ENCODE measurements at regions not wholly inside any gene's neighbourhood (a gene's known extent, or its start where the extent isn't known, plus 50 kb on each side); places are given as distances from the start of the nearest gene placed in this dataset.

DNA sequence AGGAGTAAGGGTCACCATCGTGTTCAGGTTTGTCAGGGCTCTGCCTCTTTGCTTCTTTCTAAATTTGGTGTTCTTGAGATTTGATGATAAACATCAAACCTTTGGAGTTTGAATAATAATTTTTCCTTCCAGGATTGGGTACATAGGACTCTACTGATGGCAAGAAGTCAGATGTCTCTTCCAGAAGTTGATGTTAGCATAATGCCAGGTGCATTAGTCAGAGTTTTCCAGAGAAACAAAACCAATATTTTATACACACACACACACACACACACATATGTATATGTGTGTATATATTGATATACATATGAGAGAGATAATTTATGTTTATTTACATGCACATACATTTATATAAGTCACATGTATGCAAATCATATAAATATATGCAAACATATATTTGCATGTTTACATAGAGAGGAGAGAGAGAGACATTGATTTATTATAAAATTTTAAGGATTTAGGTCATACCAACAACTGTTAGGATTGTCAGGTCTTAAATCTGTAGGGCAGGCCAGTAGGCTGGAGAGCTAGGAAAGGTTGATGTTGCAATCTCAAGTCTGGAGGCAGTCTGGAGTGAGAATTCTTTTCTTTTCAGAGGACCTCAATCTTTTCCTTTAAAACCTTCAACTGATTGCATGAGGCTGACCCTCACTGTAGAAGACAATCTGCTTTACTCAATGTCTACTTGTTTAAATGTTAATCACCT, 199.2 kb downstream of the HLX start:
- H3K27ac Mint-ChIP-seq (ENCODE audit: unreplicated experiment): no peak overlapping the region
- no peak overlapping the region for H3K4me3 Mint-ChIP-seq (ENCODE audit: unreplicated experiment)
- H3K27me3 ChIP-seq (replicated peaks; ENCODE audit: control insufficient read depth, insufficient read depth, low read length): no peaks in the 10 kb centered on the region
- intact Hi-C loops (cut with micrococcal nuclease; ENCODE audit: unreplicated experiment): no loop called here
- ChIA-PET CTCF (no interaction called here), POLR2A (no interaction called here)
- H3K9me3 ChIP-seq: no peaks in the 10 kb centered on the region
- no peaks in the 10 kb centered on the region for H3K4me1 ChIP-seq
- DNase-seq: no peak
- no peak overlapping the region for H3K4me3 ChIP-seq (ENCODE audit: low read depth, low read length)
- no peaks in the 10 kb centered on the region for H3K9me3 Mint-ChIP-seq (ENCODE audit: unreplicated experiment)
- no TSS peak for BruUV-seq (replicated peaks)
- TF ChIP-seq, protein P1, sequence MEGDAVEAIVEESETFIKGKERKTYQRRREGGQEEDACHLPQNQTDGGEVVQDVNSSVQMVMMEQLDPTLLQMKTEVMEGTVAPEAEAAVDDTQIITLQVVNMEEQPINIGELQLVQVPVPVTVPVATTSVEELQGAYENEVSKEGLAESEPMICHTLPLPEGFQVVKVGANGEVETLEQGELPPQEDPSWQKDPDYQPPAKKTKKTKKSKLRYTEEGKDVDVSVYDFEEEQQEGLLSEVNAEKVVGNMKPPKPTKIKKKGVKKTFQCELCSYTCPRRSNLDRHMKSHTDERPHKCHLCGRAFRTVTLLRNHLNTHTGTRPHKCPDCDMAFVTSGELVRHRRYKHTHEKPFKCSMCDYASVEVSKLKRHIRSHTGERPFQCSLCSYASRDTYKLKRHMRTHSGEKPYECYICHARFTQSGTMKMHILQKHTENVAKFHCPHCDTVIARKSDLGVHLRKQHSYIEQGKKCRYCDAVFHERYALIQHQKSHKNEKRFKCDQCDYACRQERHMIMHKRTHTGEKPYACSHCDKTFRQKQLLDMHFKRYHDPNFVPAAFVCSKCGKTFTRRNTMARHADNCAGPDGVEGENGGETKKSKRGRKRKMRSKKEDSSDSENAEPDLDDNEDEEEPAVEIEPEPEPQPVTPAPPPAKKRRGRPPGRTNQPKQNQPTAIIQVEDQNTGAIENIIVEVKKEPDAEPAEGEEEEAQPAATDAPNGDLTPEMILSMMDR (IDR thresholded peaks at IDR 0.05; ENCODE audit: insufficient read depth in 1 of 2, low read depth in 1 of 2, low read length in 1 of 2, severe bottlenecking in 1 of 2, unreplicated experiment in 1 of 2): no peak
- no peaks in the 10 kb centered on the region for H3K4me1 Mint-ChIP-seq (ENCODE audit: low read depth, unreplicated experiment)
- H3K36me3 ChIP-seq (ENCODE audit: control insufficient read depth, insufficient read depth, low read length): no peaks in the 10 kb centered on the region
- peaks cover 4% of the 10 kb centered on the region for H3K27me3 Mint-ChIP-seq (ENCODE audit: insufficient read depth, unreplicated experiment)
- H3K36me3 Mint-ChIP-seq (ENCODE audit: insufficient read depth, unreplicated experiment): no peaks in the 10 kb centered on the region

DNA sequence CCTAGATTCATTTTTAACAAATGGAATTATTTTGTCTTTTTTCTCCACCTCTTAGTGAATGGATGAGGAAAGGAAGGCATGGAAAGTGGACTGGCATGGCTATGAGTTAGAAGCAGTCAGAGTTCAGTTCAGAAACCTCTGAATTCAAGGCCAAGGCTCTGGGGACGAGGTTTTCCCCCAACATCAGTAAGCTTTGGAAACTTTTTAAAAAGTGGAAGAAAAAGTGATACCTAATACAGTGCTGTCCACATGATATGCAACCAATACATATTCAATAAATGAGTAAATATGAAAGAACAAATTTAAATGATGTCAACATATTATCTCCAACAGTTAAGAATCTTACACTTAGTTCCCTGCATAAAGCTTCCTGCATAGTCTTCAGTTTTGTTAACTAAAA, 204.7 kb downstream of the HLX start:
- H3K27me3 Mint-ChIP-seq (ENCODE audit: insufficient read depth, unreplicated experiment): peaks cover 8% of the 10 kb centered on the region
- no peaks in the 10 kb centered on the region for H3K36me3 ChIP-seq (ENCODE audit: control insufficient read depth, insufficient read depth, low read length)
- no peaks in the 10 kb centered on the region for H3K4me1 ChIP-seq
- no peak for DNase-seq
- TF ChIP-seq, protein P1 (IDR thresholded peaks at IDR 0.05; ENCODE audit: insufficient read depth in 1 of 2, low read depth in 1 of 2, low read length in 1 of 2, severe bottlenecking in 1 of 2, unreplicated experiment in 1 of 2): no peak
- no peak overlapping the region for H3K4me3 Mint-ChIP-seq (ENCODE audit: unreplicated experiment)
- H3K27ac Mint-ChIP-seq (ENCODE audit: unreplicated experiment): no peak overlapping the region
- no peaks in the 10 kb centered on the region for H3K27me3 ChIP-seq (replicated peaks; ENCODE audit: control insufficient read depth, insufficient read depth, low read length)
- ChIA-PET POLR2A (no interaction called here), CTCF (no interaction called here)
- H3K4me1 Mint-ChIP-seq (ENCODE audit: low read depth, unreplicated experiment): no peaks in the 10 kb centered on the region
- no peak overlapping the region for H3K4me3 ChIP-seq (ENCODE audit: low read depth, low read length)
- H3K9me3 ChIP-seq: no peaks in the 10 kb centered on the region
- intact Hi-C loops (cut with micrococcal nuclease; ENCODE audit: unreplicated experiment): no loop called here
- no peaks in the 10 kb centered on the region for H3K9me3 Mint-ChIP-seq (ENCODE audit: unreplicated experiment)
- no peaks in the 10 kb centered on the region for H3K36me3 Mint-ChIP-seq (ENCODE audit: insufficient read depth, unreplicated experiment)
- BruUV-seq (replicated peaks): no TSS peak

DNA sequence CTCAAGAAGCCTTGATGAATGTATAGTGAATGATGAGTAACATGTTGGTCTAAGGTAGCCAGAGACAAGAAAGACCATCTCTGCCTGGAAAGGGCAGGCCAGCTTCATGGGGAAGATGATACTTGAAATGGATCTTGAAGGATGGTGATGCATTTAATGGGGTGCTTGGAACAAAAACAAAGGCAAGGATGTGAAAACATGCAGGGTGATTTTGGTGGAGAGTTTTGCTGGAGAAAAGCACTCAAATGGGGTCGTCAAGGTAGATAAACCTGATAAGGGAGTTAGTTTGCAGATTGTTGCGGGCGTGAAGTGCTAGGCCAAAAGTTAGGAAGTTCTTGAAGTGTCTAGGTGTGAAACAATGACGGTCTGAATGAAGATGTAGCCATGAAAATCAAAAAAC, 205.4 kb downstream of the HLX start:
- no peaks in the 10 kb centered on the region for H3K9me3 Mint-ChIP-seq (ENCODE audit: unreplicated experiment)
- H3K27ac Mint-ChIP-seq (ENCODE audit: unreplicated experiment): no peak overlapping the region
- H3K4me1 Mint-ChIP-seq (ENCODE audit: low read depth, unreplicated experiment): no peaks in the 10 kb centered on the region
- no peaks in the 10 kb centered on the region for H3K36me3 Mint-ChIP-seq (ENCODE audit: insufficient read depth, unreplicated experiment)
- POLR2A ChIA-PET: no interaction called here
- Histone ChIP-seq H3K4me3 (ENCODE audit: low read depth, low read length) (no peak overlapping the region), H3K9me3 (no peaks in the 10 kb centered on the region), H3K36me3 (ENCODE audit: control insufficient read depth, insufficient read depth, low read length) (no peaks in the 10 kb centered on the region), H3K4me1 (no peaks in the 10 kb centered on the region), H3K27me3 (replicated peaks; ENCODE audit: control insufficient read depth, insufficient read depth, low read length) (no peaks in the 10 kb centered on the region)
- peaks cover 8% of the 10 kb centered on the region for H3K27me3 Mint-ChIP-seq (ENCODE audit: insufficient read depth, unreplicated experiment)
- no peak overlapping the region for H3K4me3 Mint-ChIP-seq (ENCODE audit: unreplicated experiment)
- intact Hi-C loops (cut with micrococcal nuclease; ENCODE audit: unreplicated experiment): no loop called here
- TF ChIP-seq, protein P1 (IDR thresholded peaks at IDR 0.05; ENCODE audit: insufficient read depth in 1 of 2, low read depth in 1 of 2, low read length in 1 of 2, severe bottlenecking in 1 of 2, unreplicated experiment in 1 of 2): no peak
- BruUV-seq (replicated peaks): no TSS peak
- DNase-seq: no peak
- CTCF ChIA-PET: no interaction called here

Data from Caco-2 (cell line).